ENCODE measurements at regions not wholly inside any gene's neighbourhood (a gene's known extent, or its start where the extent isn't known, plus 50 kb on each side); places are given as distances from the start of the nearest gene placed in this dataset.

DNA sequence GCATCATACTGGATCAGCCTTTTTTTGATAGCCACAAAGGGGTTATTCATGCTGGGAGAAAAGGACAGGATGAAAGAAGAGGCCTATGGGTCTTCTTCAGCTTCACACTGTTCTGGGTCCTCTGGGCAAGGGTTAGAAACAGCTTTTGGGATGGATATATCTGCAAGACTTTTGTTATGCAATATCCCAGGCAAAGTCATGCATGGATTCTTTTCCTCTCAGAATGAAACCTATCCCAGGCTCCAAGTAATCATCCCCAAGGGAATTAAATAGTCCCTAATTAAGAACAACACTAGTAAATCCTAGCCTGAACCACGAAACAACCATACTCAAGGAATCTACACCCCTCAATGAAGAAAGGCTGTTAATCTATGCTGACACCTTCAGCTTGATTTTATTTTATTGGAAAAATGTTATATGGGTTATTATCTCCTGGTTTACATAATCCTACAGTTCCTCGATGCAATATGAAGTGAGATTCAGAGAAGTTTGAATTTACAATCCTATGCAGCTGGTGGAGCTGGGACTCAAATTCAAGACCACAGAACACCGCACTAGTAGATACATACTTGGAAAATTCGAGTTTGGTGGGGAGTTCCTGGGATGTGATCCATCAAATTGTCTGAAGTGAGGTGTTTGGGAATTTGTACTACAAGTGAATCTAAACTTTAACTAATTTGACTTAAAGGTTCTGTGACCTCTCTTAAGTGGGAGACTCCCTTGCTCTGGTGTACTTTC lies 338.6 kb downstream of the TBX15 start:
- TF ChIP-seq, protein P1, sequence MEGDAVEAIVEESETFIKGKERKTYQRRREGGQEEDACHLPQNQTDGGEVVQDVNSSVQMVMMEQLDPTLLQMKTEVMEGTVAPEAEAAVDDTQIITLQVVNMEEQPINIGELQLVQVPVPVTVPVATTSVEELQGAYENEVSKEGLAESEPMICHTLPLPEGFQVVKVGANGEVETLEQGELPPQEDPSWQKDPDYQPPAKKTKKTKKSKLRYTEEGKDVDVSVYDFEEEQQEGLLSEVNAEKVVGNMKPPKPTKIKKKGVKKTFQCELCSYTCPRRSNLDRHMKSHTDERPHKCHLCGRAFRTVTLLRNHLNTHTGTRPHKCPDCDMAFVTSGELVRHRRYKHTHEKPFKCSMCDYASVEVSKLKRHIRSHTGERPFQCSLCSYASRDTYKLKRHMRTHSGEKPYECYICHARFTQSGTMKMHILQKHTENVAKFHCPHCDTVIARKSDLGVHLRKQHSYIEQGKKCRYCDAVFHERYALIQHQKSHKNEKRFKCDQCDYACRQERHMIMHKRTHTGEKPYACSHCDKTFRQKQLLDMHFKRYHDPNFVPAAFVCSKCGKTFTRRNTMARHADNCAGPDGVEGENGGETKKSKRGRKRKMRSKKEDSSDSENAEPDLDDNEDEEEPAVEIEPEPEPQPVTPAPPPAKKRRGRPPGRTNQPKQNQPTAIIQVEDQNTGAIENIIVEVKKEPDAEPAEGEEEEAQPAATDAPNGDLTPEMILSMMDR (IDR thresholded peaks at IDR 0.05) = no peak
- TF ChIP-seq POLR2A (IDR thresholded peaks at IDR 0.05) = no peak

All from lower leg skin (tissue), 3 donors.